Liver (tissue), 3 donors: ENCODE measurements at regions not wholly inside any gene's neighbourhood (a gene's known extent, or its start where the extent isn't known, plus 50 kb on each side); places are given as distances from the start of the nearest gene placed in this dataset.

Source experiments
- FOXA1 ChIP-seq: IDR thresholded peaks from 2 replicates; pipeline ENCODE4 v1.6.1; 2016; ENCODE audit warnings: antibody characterized with exemption
- HNF4A ChIP-seq, 2 donors: conservative IDR thresholded peaks; 2 replicates each; pipeline ENCODE4 v1.6.1; 2016; ENCODE audit warnings: antibody characterized with exemption in 2 of 2, mild to moderate bottlenecking in 2 of 2
- JUND ChIP-seq, 2 donors: IDR thresholded peaks; 2 replicates each; pipeline ENCODE4 v1.6.1; 2016; ENCODE audit warnings: antibody characterized with exemption in 2 of 2
- RAD21 ChIP-seq, 2 donors: IDR thresholded peaks; 2 replicates each; pipeline ENCODE4 v1.6.1; 2016; ENCODE audit warnings: antibody characterized with exemption in 2 of 2, mild to moderate bottlenecking in 2 of 2
- TF ChIP-seq, protein P1 (sequence below): fragments of 150-350 bp; IDR thresholded peaks from 2 replicates; pipeline ENCODE4 v1.5.1; 2017; ENCODE audit warnings: improper control_type of control experiment, low read depth, low read length; ENCODE audit not compliant: missing input control
- donor health status: healthy.
- donor health status: healthy.

DNA sequence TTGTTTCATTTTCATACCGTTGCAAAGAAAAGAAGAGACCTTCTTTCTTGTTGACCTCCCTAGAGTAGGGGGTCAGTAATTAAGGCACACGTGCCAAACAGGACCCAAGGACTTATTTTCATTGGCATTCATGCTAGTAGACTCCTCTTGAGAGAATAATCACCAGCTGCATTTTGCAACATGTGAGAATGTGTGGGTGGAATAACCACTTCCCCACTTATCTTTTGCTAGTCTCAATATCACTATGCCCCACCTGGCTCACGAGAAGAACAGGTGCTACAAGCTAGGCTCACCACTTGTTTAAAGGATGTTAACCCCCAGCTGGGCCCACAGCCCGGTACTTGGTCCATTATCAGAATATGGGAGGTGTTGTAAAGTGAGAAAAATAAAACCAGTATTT is 460.7 kb upstream of the MEF2C start:
- TF ChIP-seq, protein P1, sequence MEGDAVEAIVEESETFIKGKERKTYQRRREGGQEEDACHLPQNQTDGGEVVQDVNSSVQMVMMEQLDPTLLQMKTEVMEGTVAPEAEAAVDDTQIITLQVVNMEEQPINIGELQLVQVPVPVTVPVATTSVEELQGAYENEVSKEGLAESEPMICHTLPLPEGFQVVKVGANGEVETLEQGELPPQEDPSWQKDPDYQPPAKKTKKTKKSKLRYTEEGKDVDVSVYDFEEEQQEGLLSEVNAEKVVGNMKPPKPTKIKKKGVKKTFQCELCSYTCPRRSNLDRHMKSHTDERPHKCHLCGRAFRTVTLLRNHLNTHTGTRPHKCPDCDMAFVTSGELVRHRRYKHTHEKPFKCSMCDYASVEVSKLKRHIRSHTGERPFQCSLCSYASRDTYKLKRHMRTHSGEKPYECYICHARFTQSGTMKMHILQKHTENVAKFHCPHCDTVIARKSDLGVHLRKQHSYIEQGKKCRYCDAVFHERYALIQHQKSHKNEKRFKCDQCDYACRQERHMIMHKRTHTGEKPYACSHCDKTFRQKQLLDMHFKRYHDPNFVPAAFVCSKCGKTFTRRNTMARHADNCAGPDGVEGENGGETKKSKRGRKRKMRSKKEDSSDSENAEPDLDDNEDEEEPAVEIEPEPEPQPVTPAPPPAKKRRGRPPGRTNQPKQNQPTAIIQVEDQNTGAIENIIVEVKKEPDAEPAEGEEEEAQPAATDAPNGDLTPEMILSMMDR, result no peak
- TF ChIP-seq JUND (IDR thresholded peaks at IDR 0.05) (no peak), FOXA1 (no peak), RAD21 (IDR thresholded peaks at IDR 0.05) (no peak), HNF4A (conservative IDR thresholded peaks at IDR 0.05) (no peak)
